ENCODE measurements at regions not wholly inside any gene's neighbourhood (a gene's known extent, or its start where the extent isn't known, plus 50 kb on each side); places are given as distances from the start of the nearest gene placed in this dataset.
"Not testable (repeated sequence)": the region's sequence is repeated elsewhere in the genome, so short reads cannot be mapped to it uniquely, and the experiment has no call there.

DNA sequence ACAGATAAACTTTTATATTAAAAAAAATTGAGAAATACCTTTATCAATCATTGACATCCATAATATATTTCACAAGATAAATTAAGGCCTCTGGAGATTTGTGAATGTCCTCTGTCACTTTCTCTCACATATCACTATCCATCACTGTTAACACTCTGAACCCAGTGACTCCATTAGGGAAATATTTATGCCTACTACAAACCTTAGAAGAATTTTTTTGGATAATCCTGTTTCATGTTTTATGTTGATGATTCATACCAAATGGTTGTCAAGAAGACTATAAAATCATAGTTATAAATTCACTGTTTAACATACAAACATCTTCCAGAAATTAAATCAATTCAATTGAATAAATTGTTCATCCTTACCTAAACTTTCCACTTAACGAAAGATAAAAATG, 357.6 kb upstream of the CDH10 start:
- no peak for FAIRE-seq

- no peak for FAIRE-seq
Measured at GRCh38 chr5:24999732-25000131, 355.0 kb upstream of the CDH10 start.

DNA sequence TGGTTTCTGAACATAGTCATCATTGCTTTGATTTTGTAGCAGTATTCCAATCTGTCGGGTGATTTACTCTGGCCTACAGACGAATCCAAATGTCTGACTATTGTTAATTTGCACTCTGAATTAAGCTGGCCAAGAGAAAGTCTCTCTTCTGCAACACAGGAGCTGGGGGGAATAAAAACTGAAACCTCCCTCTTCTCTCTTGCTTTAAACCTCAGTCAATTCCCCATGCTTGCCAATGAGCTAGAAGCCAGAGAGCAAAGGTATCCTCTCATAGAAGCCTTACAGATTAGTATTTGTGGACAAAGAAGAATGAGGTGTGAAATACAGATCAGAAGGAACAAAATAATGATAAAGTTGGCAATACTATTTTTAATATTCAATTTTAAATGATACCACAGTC, 353.9 kb upstream of the CDH10 start:
- no peak for FAIRE-seq

DNA sequence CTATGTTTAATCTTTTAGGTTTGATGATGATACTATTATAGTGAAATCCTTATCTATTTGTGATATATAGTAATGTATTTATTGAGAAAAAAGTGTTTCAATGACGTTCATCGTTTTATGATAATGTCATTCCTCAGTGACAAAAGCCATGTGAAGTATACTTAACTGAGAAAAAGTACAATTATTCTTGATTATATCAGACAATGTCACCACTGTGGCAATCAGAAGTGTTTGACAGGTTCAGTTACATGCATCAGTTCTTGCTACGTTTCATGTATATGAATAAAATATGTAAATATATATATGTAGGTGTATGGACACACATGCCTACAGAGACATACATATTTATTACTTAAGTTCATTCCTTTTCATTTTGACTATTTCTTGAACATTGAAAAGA, 341.5 kb upstream of the CDH10 start:
- no peak for FAIRE-seq

DNA sequence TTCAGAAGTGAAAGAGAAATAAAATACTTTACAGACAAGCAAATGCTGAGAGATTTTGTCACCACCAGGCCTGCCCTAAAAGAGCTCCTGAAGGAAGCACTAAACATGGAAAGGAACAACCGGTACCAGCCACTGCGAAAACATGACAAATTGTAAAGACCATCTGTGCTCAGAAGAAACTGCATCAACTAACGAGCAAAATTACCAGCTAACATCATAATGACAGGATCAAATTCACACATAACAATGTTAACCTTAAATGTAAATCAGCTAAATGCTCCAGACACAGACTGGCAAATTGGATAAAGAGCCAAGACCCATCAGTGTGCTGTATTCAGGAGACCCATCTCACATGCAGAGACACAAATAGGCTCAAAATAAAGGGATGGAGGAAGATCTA, 333.8 kb upstream of the CDH10 start:
- FAIRE-seq, result not testable (repeated sequence)

GRCh38 chr5:24963611-24964010, 318.8 kb upstream of the CDH10 start:
- FAIRE-seq, result no peak

GRCh38 chr5:24923400-24923799, 278.6 kb upstream of the CDH10 start:
- no peak for FAIRE-seq

GRCh38 chr5:24918676-24919075, 273.9 kb upstream of the CDH10 start:
- FAIRE-seq, result no peak

DNA sequence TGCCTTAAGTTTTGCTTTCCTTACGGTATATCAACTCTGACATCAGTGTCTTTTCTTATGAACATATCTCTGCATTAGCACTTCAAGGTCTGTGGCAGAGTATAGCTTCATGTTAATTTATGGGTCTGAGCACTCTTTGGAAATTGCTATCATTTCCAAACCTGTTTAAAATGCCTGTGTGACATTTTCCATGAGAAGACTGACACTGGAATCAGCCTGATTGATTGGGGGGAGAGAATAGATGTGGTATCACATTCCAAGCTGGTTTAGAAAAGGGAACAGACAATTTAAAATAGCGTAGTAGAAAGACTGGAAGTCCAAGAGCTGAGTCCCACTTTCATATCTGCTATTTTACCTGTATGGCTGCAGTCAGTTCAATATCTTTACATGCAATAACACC, 272.1 kb upstream of the CDH10 start:
- no peak for FAIRE-seq

GRCh38 chr5:24909210-24909609, 264.4 kb upstream of the CDH10 start:
- no peak for FAIRE-seq

GRCh38 chr5:24906689-24907088, 261.9 kb upstream of the CDH10 start:
- no peak for FAIRE-seq

DNA sequence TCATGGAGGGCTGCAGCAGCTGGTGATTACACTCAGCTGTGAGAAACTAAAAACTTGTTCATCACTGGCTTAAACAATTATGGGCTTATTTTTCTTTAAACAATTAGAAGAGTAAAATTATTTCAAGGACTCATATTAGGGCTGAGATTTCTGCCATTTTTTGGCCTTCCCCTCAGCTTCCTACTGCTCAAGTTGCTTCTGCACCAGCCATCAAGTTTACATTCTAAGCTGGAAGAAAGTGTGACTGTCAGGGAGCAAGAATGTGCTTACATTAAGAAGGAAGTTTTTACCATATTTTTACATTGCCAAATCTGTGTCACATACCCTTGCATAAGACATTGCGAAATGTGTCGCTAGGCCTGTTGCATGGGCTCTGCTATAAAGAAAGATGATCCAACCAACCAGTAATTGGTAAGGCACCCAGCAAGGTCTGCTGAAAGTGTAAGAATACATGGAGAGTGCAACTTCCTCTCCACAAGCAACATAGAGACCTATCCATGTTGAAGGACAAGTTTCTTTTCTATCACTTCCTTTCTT, 260.3 kb upstream of the CDH10 start:
- FAIRE-seq, result no peak

DNA sequence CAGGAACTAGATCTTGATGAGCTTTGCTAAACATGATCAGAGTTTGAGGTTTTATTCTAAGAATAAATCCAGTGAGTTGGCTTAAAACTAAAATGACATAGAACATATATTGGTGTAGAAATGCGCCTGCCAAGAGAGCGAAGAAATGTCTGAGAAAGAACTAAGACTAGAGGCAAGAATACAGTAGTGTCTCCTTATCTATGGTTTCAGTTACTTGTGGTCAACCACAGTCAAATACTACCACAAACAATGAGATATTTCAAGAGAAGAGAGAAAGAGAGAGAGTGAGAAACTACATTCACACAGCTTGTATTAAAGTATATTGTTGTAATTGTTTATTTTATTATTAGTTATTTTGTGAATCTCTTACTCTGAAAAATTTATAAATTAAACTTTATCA, 254.4 kb upstream of the CDH10 start:
- FAIRE-seq, result no peak

GRCh38 chr5:24864244-24864643, 219.5 kb upstream of the CDH10 start:
- FAIRE-seq, result no peak

- no peak for FAIRE-seq
Measured at GRCh38 chr5:24862117-24862516, 217.3 kb upstream of the CDH10 start.

DNA sequence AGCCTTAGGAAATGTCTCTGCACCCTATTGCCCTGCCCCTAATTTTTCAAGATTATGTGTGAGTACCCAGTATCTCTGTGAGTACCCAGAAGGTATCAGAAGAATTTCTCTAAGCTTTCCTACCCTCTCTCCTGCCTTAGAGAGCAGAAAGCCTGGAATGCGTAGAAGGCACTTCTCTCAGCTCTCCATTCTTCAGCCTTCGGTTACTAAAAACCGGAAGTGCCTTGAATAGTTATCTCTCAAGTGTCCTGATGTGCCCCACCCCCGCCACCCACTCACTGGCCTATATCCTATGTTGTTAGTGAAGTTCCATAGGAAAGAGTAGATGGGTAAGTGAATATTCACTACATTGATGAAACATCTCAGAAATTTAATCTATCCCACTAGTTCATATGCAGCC, 210.7 kb upstream of the CDH10 start:
- FAIRE-seq, result no peak

DNA sequence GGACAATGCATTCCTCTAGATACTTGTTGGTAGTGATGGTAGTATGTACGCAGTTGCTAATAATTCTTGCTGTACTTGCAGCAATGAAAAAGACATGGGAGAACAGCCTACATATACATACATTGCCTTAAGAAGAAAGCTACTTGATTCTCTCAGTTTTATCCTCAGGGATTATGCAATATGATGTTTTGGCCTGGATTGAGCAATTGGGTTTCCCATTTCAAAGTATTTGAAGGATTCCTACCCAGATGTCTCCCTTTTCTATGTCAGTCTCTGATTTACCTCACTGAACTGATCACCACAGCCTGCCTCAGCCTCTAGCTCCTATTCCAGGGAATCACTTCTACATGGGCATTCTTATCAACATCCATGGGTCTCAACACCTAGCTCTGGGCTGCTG, 210.1 kb upstream of the CDH10 start:
- FAIRE-seq, result no peak

- no peak for FAIRE-seq
Measured at GRCh38 chr5:24854350-24854749, 209.6 kb upstream of the CDH10 start.

DNA sequence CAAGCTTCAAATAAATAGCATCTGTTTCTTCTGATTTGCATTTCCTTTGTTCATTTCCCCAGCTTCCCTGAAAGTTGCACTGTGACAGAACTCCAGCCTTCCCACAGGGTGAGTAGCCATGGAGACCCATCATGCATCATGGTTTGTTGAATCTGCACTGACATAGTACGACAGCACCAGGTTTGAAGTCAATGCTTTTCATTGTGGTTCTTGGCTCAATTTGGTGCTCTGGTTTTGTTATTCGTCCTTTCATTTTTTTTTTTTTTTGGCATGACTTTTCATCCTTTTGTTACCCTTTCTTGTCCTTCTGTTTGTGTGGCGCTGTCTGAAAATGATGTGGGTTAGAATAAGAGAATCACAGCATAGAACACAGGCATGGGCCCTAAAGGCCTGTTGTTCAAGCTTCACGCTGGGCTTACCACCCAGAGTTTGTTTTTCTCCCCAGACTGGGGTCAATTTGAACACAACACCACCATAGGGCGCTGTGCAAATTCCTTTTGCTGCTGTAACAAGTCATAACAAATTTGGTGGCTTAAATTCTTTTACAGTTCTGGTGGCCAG, 206.2 kb upstream of the CDH10 start:
- FAIRE-seq, result no peak

GRCh38 chr5:24849210-24849609, 204.4 kb upstream of the CDH10 start:
- FAIRE-seq, result no peak

- FAIRE-seq, result no peak
Measured at GRCh38 chr5:24831989-24832388, 187.2 kb upstream of the CDH10 start.

- no peak for FAIRE-seq
Measured at GRCh38 chr5:24823625-24824024, 178.8 kb upstream of the CDH10 start.

DNA sequence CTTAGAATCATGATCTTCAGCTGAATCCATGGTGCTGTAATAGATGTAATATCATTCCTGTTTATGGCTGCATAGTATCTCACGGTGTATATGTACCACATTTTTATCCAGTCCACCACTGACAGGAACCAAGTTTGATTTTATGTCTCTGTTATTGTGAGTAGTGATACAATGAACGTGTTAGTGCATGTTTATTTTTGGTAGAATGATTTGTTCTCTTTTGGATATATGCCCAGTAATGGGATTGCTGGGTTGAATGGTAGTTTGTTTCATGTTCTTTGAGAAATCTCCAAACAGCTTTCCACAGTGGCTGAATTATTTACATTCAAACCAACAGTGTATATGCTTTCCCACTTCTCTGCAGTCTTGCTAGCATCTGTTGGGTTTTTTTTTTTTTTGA, 175.1 kb upstream of the CDH10 start:
- no peak for FAIRE-seq

DNA sequence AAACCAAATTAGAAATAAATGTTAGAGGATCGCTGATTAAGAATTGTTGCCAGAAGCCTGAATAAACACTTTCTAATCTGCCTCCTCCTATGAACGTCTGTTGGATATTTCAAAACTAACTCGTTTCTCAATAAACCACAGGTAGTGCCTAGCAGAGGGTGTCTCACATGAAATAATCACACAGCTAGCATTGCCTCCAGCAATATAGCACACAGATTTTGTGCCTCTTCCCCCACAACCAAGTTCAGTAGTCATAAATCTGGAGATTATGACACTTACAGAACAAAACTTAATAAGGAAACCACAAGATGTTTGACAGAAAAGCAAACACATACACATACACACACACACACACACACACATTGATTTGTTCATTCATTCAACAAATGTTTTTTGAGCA, 173.2 kb upstream of the CDH10 start:
- FAIRE-seq, result no peak

GRCh38 chr5:24816206-24816605, 171.4 kb upstream of the CDH10 start:
- FAIRE-seq, result no peak

DNA sequence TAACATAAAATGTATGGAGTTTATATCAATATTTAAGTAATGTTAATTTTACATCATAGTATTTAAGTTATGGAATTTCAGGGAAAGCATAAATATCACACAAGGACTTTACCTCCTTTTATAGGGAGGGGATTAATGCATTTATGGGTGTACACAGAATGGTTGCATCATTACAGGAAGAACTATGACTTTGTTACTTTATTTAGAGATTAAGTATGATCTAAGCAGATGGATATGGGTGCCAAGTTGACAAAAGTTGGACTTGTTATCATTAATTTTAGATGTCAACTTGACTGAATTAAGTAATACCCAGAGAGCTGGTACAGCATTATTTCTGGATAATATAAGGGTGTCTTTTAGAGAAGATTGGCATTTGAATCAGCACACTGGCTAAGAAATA, 160.5 kb upstream of the CDH10 start:
- no peak for FAIRE-seq
